Osteoblast (primary cell): ENCODE measurements at regions not wholly inside any gene's neighbourhood (a gene's known extent, or its start where the extent isn't known, plus 50 kb on each side); places are given as distances from the start of the nearest gene placed in this dataset.
A peak's percentile ranks its signal among the peaks of the same experiment; 100 is the strongest.

Experiments
- DNase-seq: peaks from one replicate; pipeline ENCODE4 v3.0.0; 2011; ENCODE audit warnings: low spot score, mixed read lengths; ENCODE audit not compliant: insufficient read length; ENCODE audit errors: missing footprints
- H2AFZ ChIP-seq: 2 replicates; pipeline ENCODE4 v1.6.0; 2011; ENCODE audit warnings: mild to moderate bottlenecking, low read length
- H3K27ac ChIP-seq: 2 replicates; pipeline ENCODE4 v1.5.1; 2011; ENCODE audit warnings: mild to moderate bottlenecking, low read depth, low read length, moderate library complexity
- H3K27me3 ChIP-seq: 2 replicates; pipeline ENCODE4 v1.6.0; 2012; ENCODE audit warnings: mild to moderate bottlenecking, control low read depth, inconsistent platforms, low read length, moderate library complexity; ENCODE audit not compliant: insufficient read depth
- H3K36me3 ChIP-seq: 2 replicates; pipeline ENCODE4 v1.5.1; 2011; ENCODE audit warnings: mild to moderate bottlenecking, low read length, control low read depth, moderate library complexity; ENCODE audit not compliant: insufficient read depth
- H3K4me1 ChIP-seq: 2 replicates; pipeline ENCODE4 v1.5.1; 2011; ENCODE audit warnings: mild to moderate bottlenecking, low read length, control low read depth, moderate library complexity; ENCODE audit not compliant: insufficient read depth
- H3K4me2 ChIP-seq: 2 replicates; pipeline ENCODE4 v1.6.0; 2011; ENCODE audit warnings: mild to moderate bottlenecking, low read length; ENCODE audit not compliant: insufficient read depth
- H3K4me3 ChIP-seq: fragments of 200-600 bp; sonication (generic); 3 replicates; pipeline ENCODE4 v1.5.1; 2012; ENCODE audit warnings: mild to moderate bottlenecking, low read length, inconsistent platforms; ENCODE audit not compliant: insufficient read depth
- H3K79me2 ChIP-seq: 2 replicates; pipeline ENCODE4 v1.6.0; 2012; ENCODE audit warnings: mild to moderate bottlenecking, low read length, control low read depth, inconsistent platforms; ENCODE audit not compliant: insufficient read depth
- H3K9me3 ChIP-seq: 2 replicates; pipeline ENCODE4 v1.5.1; 2011; ENCODE audit warnings: low read depth, low read length, control low read depth
- H4K20me1 ChIP-seq: 2 replicates; pipeline ENCODE4 v1.6.0; 2012; ENCODE audit warnings: mild to moderate bottlenecking, low read length, control low read depth; ENCODE audit not compliant: insufficient read depth
- CTCF ChIP-seq: IDR thresholded peaks from 2 replicates; pipeline ENCODE4 v1.5.1; 2011; ENCODE audit warnings: mild to moderate bottlenecking, low read depth, low read length, moderate library complexity; ENCODE audit errors: extremely low read depth

- Histone ChIP-seq H3K36me3 (no peaks in the 10 kb centered on the region), H3K27ac (no peak overlapping the region), H2AFZ (no peak overlapping the region), H3K4me2 (no peak overlapping the region), H3K4me1 (peaks cover 4% of the 10 kb centered on the region), H4K20me1 (no peaks in the 10 kb centered on the region), H3K79me2 (no peaks in the 10 kb centered on the region), H3K4me3 (no peak overlapping the region), H3K9me3 (no peaks in the 10 kb centered on the region), H3K27me3 (no peaks in the 10 kb centered on the region)
- DNase-seq: no peak
- no peak for TF ChIP-seq CTCF
Observed at GRCh38 chr17:69672924-69673323, 258.4 kb downstream of the MAP2K6 start.

GRCh38 chr17:69677130-69677529 lies 262.6 kb downstream of the MAP2K6 start:
- Histone ChIP-seq H3K4me3 (no peak overlapping the region), H3K9me3 (no peaks in the 10 kb centered on the region), H3K79me2 (no peaks in the 10 kb centered on the region), H2AFZ (no peak overlapping the region), H4K20me1 (no peaks in the 10 kb centered on the region), H3K36me3 (no peaks in the 10 kb centered on the region), H3K4me2 (no peak overlapping the region), H3K27me3 (no peaks in the 10 kb centered on the region), H3K27ac (no peak overlapping the region), H3K4me1 (peaks cover 4% of the 10 kb centered on the region)
- DNase-seq: no peak
- TF ChIP-seq CTCF: peak; percentile 9

- Histone ChIP-seq H3K36me3 (no peaks in the 10 kb centered on the region), H3K4me1 (peaks cover 2% of the 10 kb centered on the region), H3K27me3 (no peaks in the 10 kb centered on the region), H4K20me1 (no peaks in the 10 kb centered on the region), H3K4me3 (no peak overlapping the region), H3K27ac (no peak overlapping the region), H2AFZ (no peak overlapping the region), H3K4me2 (no peak overlapping the region), H3K79me2 (no peaks in the 10 kb centered on the region), H3K9me3 (no peaks in the 10 kb centered on the region)
- TF ChIP-seq CTCF: no peak
- DNase-seq: no peak
Observed at GRCh38 chr17:69678206-69678605, 263.7 kb downstream of the MAP2K6 start.

GRCh38 chr17:69679829-69680228 lies 265.3 kb downstream of the MAP2K6 start:
- no peak for TF ChIP-seq CTCF
- no peaks in the 10 kb centered on the region for H3K4me1 ChIP-seq
- H3K9me3 ChIP-seq: no peaks in the 10 kb centered on the region
- no peak overlapping the region for H3K4me3 ChIP-seq
- H3K4me2 ChIP-seq: no peak overlapping the region
- no peak overlapping the region for H2AFZ ChIP-seq
- H3K36me3 ChIP-seq: no peaks in the 10 kb centered on the region
- H4K20me1 ChIP-seq: no peaks in the 10 kb centered on the region
- DNase-seq: no peak
- no peaks in the 10 kb centered on the region for H3K79me2 ChIP-seq
- H3K27ac ChIP-seq: no peak overlapping the region
- no peaks in the 10 kb centered on the region for H3K27me3 ChIP-seq
